ENCODE measurements at regions not wholly inside any gene's neighbourhood (a gene's known extent, or its start where the extent isn't known, plus 50 kb on each side); places are given as distances from the start of the nearest gene placed in this dataset.
A peak's percentile ranks its signal among the peaks of the same experiment; 100 is the strongest.

DNA sequence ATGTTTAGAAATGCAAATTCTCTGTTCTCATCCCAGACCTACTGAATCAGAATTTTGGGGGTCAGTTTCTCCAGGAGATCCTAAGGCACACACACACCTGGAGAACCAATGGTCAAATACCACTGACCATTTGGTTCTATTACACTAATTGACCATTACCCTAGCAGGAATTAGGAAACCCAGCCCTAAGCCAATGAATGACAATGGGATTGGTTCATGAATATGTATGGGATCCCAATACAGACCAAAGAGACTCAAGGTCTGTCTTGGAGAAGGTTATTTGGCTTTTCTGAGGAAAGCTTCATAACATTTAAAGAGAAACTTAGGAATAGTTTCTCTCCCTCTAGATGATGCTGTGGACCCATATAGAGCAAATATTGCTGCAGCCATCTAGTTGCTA, 317.0 kb downstream of the BMPER start:
- no peak for TF ChIP-seq EZH2 (IDR thresholded peaks at IDR 0.05; ENCODE audit: low read depth)
- TF ChIP-seq, protein P1, sequence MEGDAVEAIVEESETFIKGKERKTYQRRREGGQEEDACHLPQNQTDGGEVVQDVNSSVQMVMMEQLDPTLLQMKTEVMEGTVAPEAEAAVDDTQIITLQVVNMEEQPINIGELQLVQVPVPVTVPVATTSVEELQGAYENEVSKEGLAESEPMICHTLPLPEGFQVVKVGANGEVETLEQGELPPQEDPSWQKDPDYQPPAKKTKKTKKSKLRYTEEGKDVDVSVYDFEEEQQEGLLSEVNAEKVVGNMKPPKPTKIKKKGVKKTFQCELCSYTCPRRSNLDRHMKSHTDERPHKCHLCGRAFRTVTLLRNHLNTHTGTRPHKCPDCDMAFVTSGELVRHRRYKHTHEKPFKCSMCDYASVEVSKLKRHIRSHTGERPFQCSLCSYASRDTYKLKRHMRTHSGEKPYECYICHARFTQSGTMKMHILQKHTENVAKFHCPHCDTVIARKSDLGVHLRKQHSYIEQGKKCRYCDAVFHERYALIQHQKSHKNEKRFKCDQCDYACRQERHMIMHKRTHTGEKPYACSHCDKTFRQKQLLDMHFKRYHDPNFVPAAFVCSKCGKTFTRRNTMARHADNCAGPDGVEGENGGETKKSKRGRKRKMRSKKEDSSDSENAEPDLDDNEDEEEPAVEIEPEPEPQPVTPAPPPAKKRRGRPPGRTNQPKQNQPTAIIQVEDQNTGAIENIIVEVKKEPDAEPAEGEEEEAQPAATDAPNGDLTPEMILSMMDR (conservative IDR thresholded peaks at IDR 0.05), result no peak
- no peaks in the 10 kb centered on the region for H3K9me3 ChIP-seq (ENCODE audit: insufficient read depth, low read depth)
- no peaks in the 10 kb centered on the region for H3F3A ChIP-seq (ENCODE audit: insufficient read depth, low read depth)
- CTCF ChIA-PET, result no interaction called here
- H2AFZ ChIP-seq, result no peak overlapping the region
- H3K4me3 ChIP-seq, result no peak overlapping the region
- no peaks in the 10 kb centered on the region for H3K79me2 ChIP-seq (ENCODE audit: low read depth)
- H3K4me1 ChIP-seq (replicated peaks; ENCODE audit: insufficient read depth), result no peaks in the 10 kb centered on the region
- no peak overlapping the region for H3K4me2 ChIP-seq
- DNase-seq, result peak in 1 of 2 experiments; percentile 19
- H3K36me3 ChIP-seq (ENCODE audit: low read depth), result no peaks in the 10 kb centered on the region
- no peaks in the 10 kb centered on the region for H4K20me1 ChIP-seq (ENCODE audit: insufficient read depth)
- no peak overlapping the region for H3K27ac ChIP-seq
- POLR2A ChIA-PET (ENCODE audit: unreplicated experiment), result no interaction called here
- no peaks in the 10 kb centered on the region for H3K27me3 ChIP-seq (ENCODE audit: insufficient read depth, low read depth)
- intact Hi-C loops (cut with micrococcal nuclease; ENCODE audit: unreplicated experiment), result no loop called here
- BruUV-seq (replicated peaks), result no TSS peak
- no peaks in the 10 kb centered on the region; the same call in 1 of the 2 replicates for H3K9me2 ChIP-seq (ENCODE audit: insufficient read depth)

DNA sequence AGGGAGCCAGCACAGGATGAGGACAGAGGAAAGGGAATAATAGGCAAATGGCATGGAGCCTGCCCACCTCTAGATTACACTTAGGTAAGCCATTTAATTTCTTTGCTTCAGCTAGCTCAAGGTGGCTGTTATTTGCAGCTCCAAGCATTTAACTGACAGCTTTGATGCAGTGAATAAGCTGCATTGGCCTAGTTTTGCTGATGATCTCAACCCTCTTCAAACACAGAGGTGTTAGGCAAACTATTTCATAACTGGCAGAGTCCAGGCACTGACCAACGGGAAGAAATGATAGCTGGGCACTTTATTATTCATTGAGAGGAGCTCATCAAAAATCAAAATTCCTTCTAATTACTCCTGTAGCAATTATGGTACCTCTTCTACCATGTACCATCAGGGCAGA, 317.4 kb downstream of the BMPER start:
- Histone ChIP-seq H3K4me3 (no peak overlapping the region), H3K4me1 (replicated peaks; ENCODE audit: insufficient read depth) (no peaks in the 10 kb centered on the region), H3F3A (ENCODE audit: insufficient read depth, low read depth) (no peaks in the 10 kb centered on the region), H4K20me1 (ENCODE audit: insufficient read depth) (no peaks in the 10 kb centered on the region), H3K9me2 (ENCODE audit: insufficient read depth) (no peaks in the 10 kb centered on the region; the same call in 1 of the 2 replicates), H3K4me2 (no peak overlapping the region), H3K79me2 (ENCODE audit: low read depth) (no peaks in the 10 kb centered on the region), H3K9me3 (ENCODE audit: insufficient read depth, low read depth) (no peaks in the 10 kb centered on the region), H3K36me3 (ENCODE audit: low read depth) (no peaks in the 10 kb centered on the region), H3K27ac (no peak overlapping the region), H3K27me3 (ENCODE audit: insufficient read depth, low read depth) (no peaks in the 10 kb centered on the region), H2AFZ (no peak overlapping the region)
- DNase-seq, result peak in 1 of 2 experiments; percentile 26
- no peak for TF ChIP-seq EZH2 (IDR thresholded peaks at IDR 0.05; ENCODE audit: low read depth)
- TF ChIP-seq, protein P1 (conservative IDR thresholded peaks at IDR 0.05), result no peak
- ChIA-PET POLR2A (ENCODE audit: unreplicated experiment) (no interaction called here), CTCF (no interaction called here)
- intact Hi-C loops (cut with micrococcal nuclease; ENCODE audit: unreplicated experiment), result no loop called here
- no TSS peak for BruUV-seq (replicated peaks)

DNA sequence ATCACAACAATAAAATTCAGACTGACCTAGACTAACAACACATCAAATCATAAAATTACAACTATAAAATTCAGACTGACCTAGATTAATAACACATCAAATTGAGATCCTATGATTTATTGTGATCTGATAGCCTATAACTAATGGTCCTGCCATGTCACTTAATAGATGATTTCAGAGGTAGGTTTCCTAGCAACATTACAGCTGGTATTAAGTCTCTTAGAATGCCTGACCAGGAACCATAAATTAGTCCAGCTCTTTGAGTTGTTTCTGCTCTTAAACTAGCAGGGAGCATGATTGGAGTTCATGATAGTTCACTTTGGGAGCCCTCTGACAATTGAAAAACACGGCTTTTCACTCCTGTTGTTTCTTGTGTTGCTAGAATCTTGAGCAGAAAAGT, 318.9 kb downstream of the BMPER start:
- no TSS peak for BruUV-seq (replicated peaks)
- intact Hi-C loops (cut with micrococcal nuclease; ENCODE audit: unreplicated experiment), result no loop called here
- Histone ChIP-seq H3K4me3 (no peak overlapping the region), H3K9me3 (ENCODE audit: insufficient read depth, low read depth) (no peaks in the 10 kb centered on the region), H3K9me2 (ENCODE audit: insufficient read depth) (no peaks in the 10 kb centered on the region), H3K36me3 (ENCODE audit: low read depth) (no peaks in the 10 kb centered on the region), H4K20me1 (ENCODE audit: insufficient read depth) (no peaks in the 10 kb centered on the region), H3K79me2 (ENCODE audit: low read depth) (no peaks in the 10 kb centered on the region), H3F3A (ENCODE audit: insufficient read depth, low read depth) (no peaks in the 10 kb centered on the region), H3K4me2 (no peak overlapping the region), H2AFZ (no peak overlapping the region), H3K4me1 (replicated peaks; ENCODE audit: insufficient read depth) (no peaks in the 10 kb centered on the region), H3K27ac (no peak overlapping the region), H3K27me3 (ENCODE audit: insufficient read depth, low read depth) (no peaks in the 10 kb centered on the region)
- POLR2A ChIA-PET (ENCODE audit: unreplicated experiment), result no interaction called here
- CTCF ChIA-PET, result no interaction called here
- peak in 1 of 2 experiments; percentile 25 for DNase-seq
- TF ChIP-seq, protein P1 (conservative IDR thresholded peaks at IDR 0.05), result no peak
- no peak for TF ChIP-seq EZH2 (IDR thresholded peaks at IDR 0.05; ENCODE audit: low read depth)

Measured in PC-9 (cell line).